Liver (tissue), 8 donors: ENCODE measurements at regions not wholly inside any gene's neighbourhood (a gene's known extent, or its start where the extent isn't known, plus 50 kb on each side); places are given as distances from the start of the nearest gene placed in this dataset.

ENCODE experiments used
- DNase-seq: peaks from one replicate; pipeline ENCODE4 v3.0.0-alpha.2; 2017; ENCODE audit warnings: low spot score
- H3K27ac ChIP-seq, 2 donors: one replicate each; pipeline ENCODE4 v1.7.0; 2013; ENCODE audit warnings: inconsistent platforms in 2 of 2, low read length in 2 of 2, control low read depth in 1 of 2, low read depth in 1 of 2, mild to moderate bottlenecking in 1 of 2
- H3K27me3 ChIP-seq, 4 donors: one replicate each; pipeline versions ENCODE4 v1.6.1 to v1.7.0; 2013; ENCODE audit warnings: low read length in 3 of 4, inconsistent platforms in 1 of 4, mild to moderate bottlenecking in 1 of 4, moderate library complexity in 1 of 4; ENCODE audit not compliant: control insufficient read depth in 4 of 4, insufficient read depth in 4 of 4
- H3K36me3 ChIP-seq, 4 donors: one replicate each; pipeline versions ENCODE4 v1.6.1 to v1.7.0; 2013; ENCODE audit warnings: low read length in 3 of 4, mild to moderate bottlenecking in 3 of 4, low read depth in 1 of 4, moderate library complexity in 1 of 4; ENCODE audit not compliant: control insufficient read depth in 4 of 4, insufficient read depth in 3 of 4
- H3K4me1 ChIP-seq, 4 donors: one replicate each; pipeline versions ENCODE4 v1.6.1 to v1.7.0; 2013; ENCODE audit warnings: low read length in 3 of 4, mild to moderate bottlenecking in 3 of 4, moderate library complexity in 1 of 4; ENCODE audit not compliant: control insufficient read depth in 4 of 4, insufficient read depth in 4 of 4
- H3K4me3 ChIP-seq, 3 donors: one replicate each; pipeline versions ENCODE4 v1.6.1 to v1.7.0; 2013; ENCODE audit warnings: low read length in 3 of 3, control low read depth in 1 of 3, low read depth in 1 of 3, mild to moderate bottlenecking in 1 of 3
- H3K9ac ChIP-seq, 2 donors: one replicate each; pipeline ENCODE4 v1.7.0; 2013; ENCODE audit warnings: low read length in 2 of 2, mild to moderate bottlenecking in 2 of 2, moderate library complexity in 2 of 2, control low read depth in 1 of 2, low read depth in 1 of 2
- H3K9me3 ChIP-seq, 4 donors: one replicate each; pipeline versions ENCODE4 v1.6.1 to v1.7.0; 2013; ENCODE audit warnings: low read length in 3 of 4; ENCODE audit not compliant: control insufficient read depth in 4 of 4
- EGR1 ChIP-seq, 2 donors: IDR thresholded peaks; 2 replicates each; pipeline ENCODE4 v1.6.1; 2016 to 2018; ENCODE audit warnings: antibody characterized with exemption in 2 of 2, low read depth in 2 of 2
- FOXA1 ChIP-seq: IDR thresholded peaks from 2 replicates; pipeline ENCODE4 v1.6.1; 2016; ENCODE audit warnings: antibody characterized with exemption
- FOXA2 ChIP-seq: IDR thresholded peaks from 2 replicates; pipeline ENCODE4 v1.6.1; 2016; ENCODE audit warnings: antibody characterized with exemption
- GABPA ChIP-seq, 2 donors: IDR thresholded peaks in 1 of 2; conservative IDR thresholded peaks in 1 of 2; 2 replicates each; pipeline ENCODE4 v1.6.1; 2016; ENCODE audit warnings: antibody characterized with exemption in 2 of 2, mild to moderate bottlenecking in 1 of 2, moderate library complexity in 1 of 2
- HNF4A ChIP-seq, 2 donors: conservative IDR thresholded peaks; 2 replicates each; pipeline ENCODE4 v1.6.1; 2016; ENCODE audit warnings: antibody characterized with exemption in 2 of 2, mild to moderate bottlenecking in 2 of 2
- HNF4G ChIP-seq: IDR thresholded peaks from 2 replicates; pipeline ENCODE4 v1.6.1; 2016; ENCODE audit warnings: antibody characterized with exemption
- JUND ChIP-seq, 2 donors: IDR thresholded peaks; 2 replicates each; pipeline ENCODE4 v1.6.1; 2016; ENCODE audit warnings: antibody characterized with exemption in 2 of 2
- NR2F2 ChIP-seq: IDR thresholded peaks from 2 replicates; pipeline ENCODE4 v1.6.1; 2016; ENCODE audit warnings: antibody characterized with exemption
- RAD21 ChIP-seq, 2 donors: IDR thresholded peaks; 2 replicates each; pipeline ENCODE4 v1.6.1; 2016; ENCODE audit warnings: antibody characterized with exemption in 2 of 2, mild to moderate bottlenecking in 2 of 2
- RXRA ChIP-seq, 2 donors: IDR thresholded peaks; 2 replicates each; pipeline ENCODE4 v1.6.1; 2017 to 2018; ENCODE audit warnings: antibody characterized with exemption in 2 of 2, mild to moderate bottlenecking in 1 of 2
- SP1 ChIP-seq: IDR thresholded peaks from 2 replicates; pipeline ENCODE4 v1.6.1; 2018; ENCODE audit warnings: antibody characterized with exemption, mild to moderate bottlenecking
- TAF1 ChIP-seq: conservative IDR thresholded peaks from 2 replicates; pipeline ENCODE4 v1.6.1; 2016; ENCODE audit warnings: antibody characterized with exemption, mild to moderate bottlenecking
- YY1 ChIP-seq: IDR thresholded peaks from 2 replicates; pipeline ENCODE4 v1.6.1; 2016; ENCODE audit warnings: antibody characterized with exemption, mild to moderate bottlenecking
- WGBS: extraction: QIAGEN DNeasy Blood & Tissue Kit; methylation state at CpG from one replicate; pipeline ENCODE4 v1.1.7; 2013; 5-methylcytosine and 5-hydroxymethylcytosine counted together
- TF ChIP-seq, protein P1 (sequence below): IDR thresholded peaks from 2 replicates; pipeline ENCODE4 v1.6.1; 2016; ENCODE audit warnings: antibody characterized with exemption
- TF ChIP-seq, protein P2 (sequence below): IDR thresholded peaks from 2 replicates; pipeline ENCODE4 v1.6.1; 2016; ENCODE audit warnings: antibody characterized with exemption
- TF ChIP-seq, protein P3 (sequence below): IDR thresholded peaks from 2 replicates; pipeline ENCODE4 v1.6.1; 2016; ENCODE audit warnings: antibody characterized with exemption
- TF ChIP-seq, protein P4 (sequence below): IDR thresholded peaks from 2 replicates; pipeline ENCODE4 v1.6.1; 2016; ENCODE audit warnings: antibody characterized with exemption, mild to moderate bottlenecking
- TF ChIP-seq, protein P5 (sequence below): fragments of 150-350 bp; IDR thresholded peaks from 2 replicates; pipeline ENCODE4 v1.5.1; 2017; ENCODE audit warnings: improper control_type of control experiment, low read depth, low read length; ENCODE audit not compliant: missing input control
- donor health status: healthy.
- donor health status: healthy.
- donor health status: healthy.
- donor health status: healthy.
- donor health status: healthy.

DNA sequence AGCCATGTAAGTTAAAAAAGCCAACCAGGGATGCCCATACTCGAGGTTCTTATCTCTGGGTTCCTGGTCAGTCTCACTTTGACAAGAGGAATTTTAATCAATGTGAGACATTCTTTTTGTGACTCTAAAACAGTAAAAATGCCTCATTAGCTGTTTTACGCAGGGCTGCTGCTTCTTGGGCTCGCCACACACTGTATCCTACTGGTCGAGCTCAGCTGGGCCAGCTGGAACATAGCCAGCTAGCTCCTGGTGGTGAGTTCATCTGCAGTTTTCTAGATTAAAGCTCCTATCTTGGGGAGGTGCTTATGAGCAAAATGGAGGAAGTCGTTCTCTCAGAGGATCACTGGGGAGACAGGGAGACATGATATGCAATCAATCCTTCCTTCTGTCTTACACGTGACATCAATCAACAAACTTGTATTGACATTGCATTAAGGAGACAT, 55.9 kb upstream of the LEF1 start:
- TF ChIP-seq, protein P1, sequence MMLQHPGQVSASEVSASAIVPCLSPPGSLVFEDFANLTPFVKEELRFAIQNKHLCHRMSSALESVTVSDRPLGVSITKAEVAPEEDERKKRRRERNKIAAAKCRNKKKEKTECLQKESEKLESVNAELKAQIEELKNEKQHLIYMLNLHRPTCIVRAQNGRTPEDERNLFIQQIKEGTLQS = no peak
- TF ChIP-seq RXRA (IDR thresholded peaks at IDR 0.05) (no peak), YY1 (no peak), NR2F2 (no peak), SP1 (no peak), GABPA (IDR thresholded peaks at IDR 0.05 in 1 of 2, conservative IDR thresholded peaks at IDR 0.05 in 1 of 2) (no peak), EGR1 (IDR thresholded peaks at IDR 0.05; ENCODE audit: low read depth in 2 of 2) (no peak), HNF4G (no peak), JUND (IDR thresholded peaks at IDR 0.05) (no peak), RAD21 (IDR thresholded peaks at IDR 0.05) (no peak), HNF4A (conservative IDR thresholded peaks at IDR 0.05) (no peak), TAF1 (no peak), FOXA2 (no peak), FOXA1 (no peak)
- TF ChIP-seq, protein P2, sequence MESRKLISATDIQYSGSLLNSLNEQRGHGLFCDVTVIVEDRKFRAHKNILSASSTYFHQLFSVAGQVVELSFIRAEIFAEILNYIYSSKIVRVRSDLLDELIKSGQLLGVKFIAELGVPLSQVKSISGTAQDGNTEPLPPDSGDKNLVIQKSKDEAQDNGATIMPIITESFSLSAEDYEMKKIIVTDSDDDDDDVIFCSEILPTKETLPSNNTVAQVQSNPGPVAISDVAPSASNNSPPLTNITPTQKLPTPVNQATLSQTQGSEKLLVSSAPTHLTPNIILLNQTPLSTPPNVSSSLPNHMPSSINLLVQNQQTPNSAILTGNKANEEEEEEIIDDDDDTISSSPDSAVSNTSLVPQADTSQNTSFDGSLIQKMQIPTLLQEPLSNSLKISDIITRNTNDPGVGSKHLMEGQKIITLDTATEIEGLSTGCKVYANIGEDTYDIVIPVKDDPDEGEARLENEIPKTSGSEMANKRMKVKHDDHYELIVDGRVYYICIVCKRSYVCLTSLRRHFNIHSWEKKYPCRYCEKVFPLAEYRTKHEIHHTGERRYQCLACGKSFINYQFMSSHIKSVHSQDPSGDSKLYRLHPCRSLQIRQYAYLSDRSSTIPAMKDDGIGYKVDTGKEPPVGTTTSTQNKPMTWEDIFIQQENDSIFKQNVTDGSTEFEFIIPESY = no peak
- TF ChIP-seq, protein P3, sequence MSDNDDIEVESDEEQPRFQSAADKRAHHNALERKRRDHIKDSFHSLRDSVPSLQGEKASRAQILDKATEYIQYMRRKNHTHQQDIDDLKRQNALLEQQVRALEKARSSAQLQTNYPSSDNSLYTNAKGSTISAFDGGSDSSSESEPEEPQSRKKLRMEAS = no peak
- TF ChIP-seq, protein P4, sequence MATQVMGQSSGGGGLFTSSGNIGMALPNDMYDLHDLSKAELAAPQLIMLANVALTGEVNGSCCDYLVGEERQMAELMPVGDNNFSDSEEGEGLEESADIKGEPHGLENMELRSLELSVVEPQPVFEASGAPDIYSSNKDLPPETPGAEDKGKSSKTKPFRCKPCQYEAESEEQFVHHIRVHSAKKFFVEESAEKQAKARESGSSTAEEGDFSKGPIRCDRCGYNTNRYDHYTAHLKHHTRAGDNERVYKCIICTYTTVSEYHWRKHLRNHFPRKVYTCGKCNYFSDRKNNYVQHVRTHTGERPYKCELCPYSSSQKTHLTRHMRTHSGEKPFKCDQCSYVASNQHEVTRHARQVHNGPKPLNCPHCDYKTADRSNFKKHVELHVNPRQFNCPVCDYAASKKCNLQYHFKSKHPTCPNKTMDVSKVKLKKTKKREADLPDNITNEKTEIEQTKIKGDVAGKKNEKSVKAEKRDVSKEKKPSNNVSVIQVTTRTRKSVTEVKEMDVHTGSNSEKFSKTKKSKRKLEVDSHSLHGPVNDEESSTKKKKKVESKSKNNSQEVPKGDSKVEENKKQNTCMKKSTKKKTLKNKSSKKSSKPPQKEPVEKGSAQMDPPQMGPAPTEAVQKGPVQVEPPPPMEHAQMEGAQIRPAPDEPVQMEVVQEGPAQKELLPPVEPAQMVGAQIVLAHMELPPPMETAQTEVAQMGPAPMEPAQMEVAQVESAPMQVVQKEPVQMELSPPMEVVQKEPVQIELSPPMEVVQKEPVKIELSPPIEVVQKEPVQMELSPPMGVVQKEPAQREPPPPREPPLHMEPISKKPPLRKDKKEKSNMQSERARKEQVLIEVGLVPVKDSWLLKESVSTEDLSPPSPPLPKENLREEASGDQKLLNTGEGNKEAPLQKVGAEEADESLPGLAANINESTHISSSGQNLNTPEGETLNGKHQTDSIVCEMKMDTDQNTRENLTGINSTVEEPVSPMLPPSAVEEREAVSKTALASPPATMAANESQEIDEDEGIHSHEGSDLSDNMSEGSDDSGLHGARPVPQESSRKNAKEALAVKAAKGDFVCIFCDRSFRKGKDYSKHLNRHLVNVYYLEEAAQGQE = no peak
- TF ChIP-seq, protein P5, sequence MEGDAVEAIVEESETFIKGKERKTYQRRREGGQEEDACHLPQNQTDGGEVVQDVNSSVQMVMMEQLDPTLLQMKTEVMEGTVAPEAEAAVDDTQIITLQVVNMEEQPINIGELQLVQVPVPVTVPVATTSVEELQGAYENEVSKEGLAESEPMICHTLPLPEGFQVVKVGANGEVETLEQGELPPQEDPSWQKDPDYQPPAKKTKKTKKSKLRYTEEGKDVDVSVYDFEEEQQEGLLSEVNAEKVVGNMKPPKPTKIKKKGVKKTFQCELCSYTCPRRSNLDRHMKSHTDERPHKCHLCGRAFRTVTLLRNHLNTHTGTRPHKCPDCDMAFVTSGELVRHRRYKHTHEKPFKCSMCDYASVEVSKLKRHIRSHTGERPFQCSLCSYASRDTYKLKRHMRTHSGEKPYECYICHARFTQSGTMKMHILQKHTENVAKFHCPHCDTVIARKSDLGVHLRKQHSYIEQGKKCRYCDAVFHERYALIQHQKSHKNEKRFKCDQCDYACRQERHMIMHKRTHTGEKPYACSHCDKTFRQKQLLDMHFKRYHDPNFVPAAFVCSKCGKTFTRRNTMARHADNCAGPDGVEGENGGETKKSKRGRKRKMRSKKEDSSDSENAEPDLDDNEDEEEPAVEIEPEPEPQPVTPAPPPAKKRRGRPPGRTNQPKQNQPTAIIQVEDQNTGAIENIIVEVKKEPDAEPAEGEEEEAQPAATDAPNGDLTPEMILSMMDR = no peak
- DNase-seq = no peak
- Histone ChIP-seq H3K27me3 (no peaks in the 10 kb centered on the region), H3K27ac (no peak overlapping the region), H3K4me1 (peaks cover 0 to 2% (median 0%) of the 10 kb centered on the region in 4 donors), H3K36me3 (no peaks in the 10 kb centered on the region), H3K9ac (no peak overlapping the region), H3K9me3 (no peaks in the 10 kb centered on the region), H3K4me3 (no peak overlapping the region)
- WGBS = 54% methylated on average over 6 of the region's 6 CpGs
